K562 (cell line): ENCODE measurements at regions not wholly inside any gene's neighbourhood (a gene's known extent, or its start where the extent isn't known, plus 50 kb on each side); places are given as distances from the start of the nearest gene placed in this dataset.
A peak's percentile ranks its signal among the peaks of the same experiment; 100 is the strongest.

Experiments
- ATAC-seq: fragments of 200-7000 bp; cut with Tn5 transposase; 3 replicates; pipeline ENCODE4 v1.9.1; 2020; ENCODE audit warnings: moderate library complexity
- BruUV-seq: library from RNA; stranded (reverse); fragments of 400-500 nt; replicated peaks from 2 replicates; lab custom pipeline; 2021; lab: Mats Ljungman, UMichigan
- CTCF ChIA-PET: fragments of 300-600 bp; formaldehyde crosslinking; extraction: SDS; loops from one replicate; lab custom pipeline; 2021; ENCODE audit warnings: low intra/inter-chr PET ratio; lab: Yijun Ruan, JAX
- POLR2A ChIA-PET: fragments of 300-600, 350-650 bp; sonication (Branson Sonifier 250); formaldehyde crosslinking; extraction: SDS; loops from one replicate; lab custom pipeline; 2021; ENCODE audit warnings: antibody characterized with exemption, inconsistent platforms; lab: Yijun Ruan, JAX
- DNase-seq, 4 experiments: peaks; one replicate each; pipeline versions ENCODE4 v3.0.0 to v3.0.0-alpha.2; 2011 to 2018; ENCODE audit warnings: low spot score in 3 of 4, mixed read lengths in 3 of 4; ENCODE audit errors: extremely low read depth in 1 of 4
- FAIRE-seq: peaks from 2 replicates; lab custom pipeline; 2011; peaks lifted over from hg19 to GRCh38; lab: Jason Lieb, UNC
- H2AFZ ChIP-seq: 2 replicates; pipeline ENCODE4 v1.6.0; 2011; ENCODE audit warnings: low read depth, low read length, control low read depth, inconsistent platforms
- H3K27ac ChIP-seq: fragments of 200-600 bp; 3 replicates; pipeline ENCODE4 v1.8.0; 2011; ENCODE audit warnings: low read depth, mild to moderate bottlenecking, control low read depth, inconsistent platforms, low read length, moderate library complexity, mixed read lengths; ENCODE audit errors: extremely low read depth
- H3K27me3 ChIP-seq, 2 experiments: fragments of 300-600 bp in 1 of 2; 2 replicates in 1 of 2; 3 replicates in 1 of 2; pipeline versions ENCODE4 v1.6.0 to v1.8.0; 2011; ENCODE audit warnings: inconsistent platforms in 2 of 2, low read length in 2 of 2, mild to moderate bottlenecking in 1 of 2, mixed read lengths in 1 of 2, moderate library complexity in 1 of 2; ENCODE audit not compliant: control insufficient read depth in 2 of 2, insufficient read depth in 2 of 2
- H3K36me3 ChIP-seq: fragments of 300-600 bp; 3 replicates; pipeline ENCODE4 v1.8.0; 2011; ENCODE audit warnings: mild to moderate bottlenecking, low read length, inconsistent platforms; ENCODE audit not compliant: control insufficient read depth, insufficient read depth
- H3K4me1 ChIP-seq, 2 experiments: fragments of 200-600 bp in 1 of 2; replicated peaks in 1 of 2; 2 replicates in 1 of 2; 3 replicates in 1 of 2; pipeline versions ENCODE4 v1.5.1 to v1.8.0; 2011; ENCODE audit warnings: inconsistent platforms in 2 of 2, low read length in 2 of 2, mild to moderate bottlenecking in 1 of 2, mixed read lengths in 1 of 2, moderate library complexity in 1 of 2; ENCODE audit not compliant: control insufficient read depth in 2 of 2, insufficient read depth in 2 of 2
- H3K4me2 ChIP-seq: 2 replicates; pipeline ENCODE4 v1.6.1; 2011; ENCODE audit warnings: low read length, control low read depth, inconsistent platforms, mixed read lengths; ENCODE audit not compliant: insufficient read depth
- H3K4me3 ChIP-seq: fragments of 200-600 bp; sonication (generic), shearing (Covaris generic); 2 replicates; pipeline ENCODE4 v1.5.1; 2016; ENCODE audit warnings: control low read depth, inconsistent platforms
- H3K79me2 ChIP-seq: fragments of 200-600 bp; 3 replicates; pipeline ENCODE4 v1.8.0; 2011; ENCODE audit warnings: low read length, inconsistent platforms; ENCODE audit not compliant: control insufficient read depth, insufficient read depth
- H3K9ac ChIP-seq, 2 experiments: 2 replicates each; pipeline versions ENCODE4 v1.6.0 to v1.6.1; 2011; ENCODE audit warnings: low read depth in 2 of 2, low read length in 2 of 2, control low read depth in 1 of 2, inconsistent platforms in 1 of 2, mild to moderate bottlenecking in 1 of 2, mixed read lengths in 1 of 2; ENCODE audit not compliant: insufficient read depth in 1 of 2
- H3K9me1 ChIP-seq: one replicate; pipeline ENCODE4 v1.6.0; 2011; ENCODE audit warnings: inconsistent platforms, mild to moderate bottlenecking, low read length, moderate library complexity; ENCODE audit not compliant: control insufficient read depth, insufficient read depth
- H3K9me3 ChIP-seq: replicated peaks from 2 replicates; pipeline ENCODE4 v1.5.1; 2011; ENCODE audit warnings: low read depth, low read length, inconsistent platforms; ENCODE audit not compliant: control insufficient read depth, insufficient read depth
- H4K20me1 ChIP-seq: replicated peaks from 2 replicates; pipeline ENCODE4 v1.6.1; 2011; ENCODE audit warnings: low read length, inconsistent platforms, mixed read lengths; ENCODE audit not compliant: control insufficient read depth, insufficient read depth
- ATF1 ChIP-seq, 2 experiments: fragments of 450-650 bp in 1 of 2; IDR thresholded peaks; 2 replicates each; pipeline ENCODE4 v1.6.1; 2016; ENCODE audit warnings: missing compliant biosample characterization in 1 of 2, missing genetic modification characterization in 1 of 2
- BHLHE40 ChIP-seq: IDR thresholded peaks from 2 replicates; pipeline ENCODE4 v1.6.1; 2011; ENCODE audit warnings: low read length, improper control_type of control experiment
- ETV5 ChIP-seq: sonication (generic); formaldehyde crosslinking; IDR thresholded peaks from 2 replicates; pipeline ENCODE4 v1.4.0; 2020; ENCODE audit warnings: low read depth, mild to moderate bottlenecking, missing genetic modification reagents
- HMBOX1 ChIP-seq: sonication (generic); IDR thresholded peaks from 2 replicates; pipeline ENCODE4 v1.6.1; 2016
- HOXB6 ChIP-seq: fragments of 250-450 bp; sonication (Bioruptor Pico); IDR thresholded peaks from 2 replicates; pipeline ENCODE4 v1.5.1; 2022; ENCODE audit warnings: mild to moderate bottlenecking, borderline replicate concordance
- KAT2B ChIP-seq: IDR thresholded peaks from one replicate; pipeline ENCODE4 v1.6.1; 2012; ENCODE audit warnings: low read depth, mild to moderate bottlenecking, control low read depth, inconsistent platforms, low read length, moderate library complexity
- KLF1 ChIP-seq: fragments of 450-650 bp; IDR thresholded peaks from 2 replicates; pipeline ENCODE4 v1.6.1; 2016; ENCODE audit warnings: missing genetic modification characterization, missing compliant biosample characterization
- NFXL1 ChIP-seq: fragments of 450-650 bp; formaldehyde crosslinking; IDR thresholded peaks from 2 replicates; pipeline ENCODE4 v1.4.0; 2021; ENCODE audit warnings: mild to moderate bottlenecking
- PHF20 ChIP-seq: fragments of 450-650 bp; IDR thresholded peaks from 2 replicates; pipeline ENCODE4 v1.6.1; 2018; ENCODE audit not compliant: partially characterized antibody
- RBM25 ChIP-seq: fragments of 200-400 bp; formaldehyde crosslinking; IDR thresholded peaks from 2 replicates; pipeline ENCODE4 v1.6.1; 2018; ENCODE audit warnings: low read length, low read depth, moderate library complexity; ENCODE audit not compliant: severe bottlenecking
- SAFB ChIP-seq: fragments of 200-400 bp; formaldehyde crosslinking; IDR thresholded peaks from 2 replicates; pipeline ENCODE4 v1.6.1; 2017; ENCODE audit warnings: low read depth, low read length, borderline replicate concordance
- SRF ChIP-seq, 2 experiments: fragments of 250-450, 450-650 bp in 1 of 2; sonication (Bioruptor Pico) in 1 of 2; sonication (generic) in 1 of 2; formaldehyde crosslinking; IDR thresholded peaks; 2 replicates each; pipeline versions ENCODE4 v1.5.0 to v1.5.1; 2020 to 2022; ENCODE audit warnings: mild to moderate bottlenecking in 1 of 2, missing genetic modification reagents in 1 of 2
- STAG1 ChIP-seq: sonication (generic); formaldehyde crosslinking; IDR thresholded peaks from 2 replicates; pipeline ENCODE4 v1.5.0; 2020; ENCODE audit warnings: missing genetic modification reagents, borderline replicate concordance
- TCFL5 ChIP-seq: fragments of 250-450 bp; sonication (Bioruptor Pico); conservative IDR thresholded peaks from 2 replicates; pipeline ENCODE4 v1.6.1; 2021; ENCODE audit warnings: mild to moderate bottlenecking, moderate library complexity, matching md5 sums
- ZBTB33 ChIP-seq: sonication (generic); formaldehyde crosslinking; IDR thresholded peaks from 2 replicates; pipeline ENCODE4 v1.8.1; 2023; ENCODE audit warnings: mild to moderate bottlenecking, missing genetic modification reagents
- ZNF384 ChIP-seq: IDR thresholded peaks from 2 replicates; pipeline ENCODE4 v1.6.1; 2012; ENCODE audit warnings: low read depth, low read length, improper control_type of control experiment
- ZNF444 ChIP-seq: fragments of 250-450 bp; sonication (Bioruptor Pico); IDR thresholded peaks from 2 replicates; pipeline ENCODE4 v1.4.0; 2020; ENCODE audit warnings: mild to moderate bottlenecking, moderate library complexity
- ZNF584 ChIP-seq: fragments of 200-800 bp; sonication (Bioruptor generic); IDR thresholded peaks from 2 replicates; pipeline ENCODE4 v1.6.1; 2016; ENCODE audit warnings: low read depth, mild to moderate bottlenecking, missing genetic modification characterization, missing compliant biosample characterization
- WGBS: fragments of 100-300 bp; shearing (Covaris generic); methylation state at CpG from one replicate; pipeline ENCODE4 v1.1.6; 2016; ENCODE audit warnings: low coverage, mixed read lengths; ENCODE audit not compliant: insufficient coverage; ENCODE audit errors: missing lambda C conversion rate; 5-methylcytosine and 5-hydroxymethylcytosine counted together
- in situ Hi-C: fragments of 300-500 bp; cut with MboI; formaldehyde crosslinking; loops from 4 replicates; pipeline ENCODE4 v1.15.0; 2018; ENCODE audit warnings: inconsistent platforms, mixed read lengths
- intact Hi-C: fragments of 100-400 bp; cut with micrococcal nuclease; formaldehyde crosslinking; loops from 2 replicates; pipeline ENCODE4 v1.14.2; 2022
- TF ChIP-seq, protein P1 (sequence below): fragments of 250-450 bp; sonication (Bioruptor Pico); IDR thresholded peaks from 2 replicates; pipeline ENCODE4 v1.9.0; 2021; ENCODE audit warnings: mild to moderate bottlenecking
- TF ChIP-seq, protein P2 (sequence below): IDR thresholded peaks from 2 replicates; pipeline ENCODE4 v1.6.1; 2011; ENCODE audit not compliant: insufficient read length; ENCODE audit errors: extremely low read depth

DNA sequence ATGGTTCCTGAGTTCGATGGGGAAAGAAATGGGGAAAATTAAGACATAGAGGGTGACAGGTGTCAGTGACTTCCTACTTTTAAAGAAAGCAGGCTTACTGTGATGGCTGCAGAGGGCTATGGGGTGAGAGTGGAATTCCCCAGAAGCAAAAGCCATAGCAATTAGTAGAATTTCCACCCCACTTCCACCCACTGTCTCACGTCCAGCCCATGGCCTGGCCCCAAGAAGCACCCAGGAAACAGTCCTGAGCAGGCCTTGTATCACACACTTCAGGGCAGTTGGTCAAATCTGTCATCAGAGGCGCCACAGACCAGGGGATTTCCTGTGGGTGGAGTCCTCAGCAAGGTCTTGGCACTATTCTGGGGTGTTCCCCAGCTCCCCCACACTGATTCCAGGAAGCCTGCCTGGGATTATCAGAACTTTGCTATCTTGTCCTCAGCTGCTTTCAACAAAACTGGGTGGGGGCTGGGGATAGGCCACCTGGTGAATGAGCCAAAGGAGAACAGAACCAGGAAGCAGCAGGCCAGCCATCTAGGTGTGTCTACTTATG, 120.1 kb upstream of the CCND2 start:
- POLR2A ChIA-PET, result interaction anchor here (1.0 to 1.2 kb wide), 2 partner anchors 14 to 123 kb away, joined by 3 read pairs; no protein-coding TSS in a partner anchor
- no peaks in the 10 kb centered on the region for H4K20me1 ChIP-seq
- H3K36me3 ChIP-seq, result no peaks in the 10 kb centered on the region
- H3K4me1 ChIP-seq, result peaks cover 13 to 25% of the 10 kb centered on the region in 2 experiments; a peak in 3 of 5 replicates
- peak; percentile 98 for ATAC-seq
- H3K9me3 ChIP-seq, result no peaks in the 10 kb centered on the region
- peak overlapping the region; percentile 82 for H3K27ac ChIP-seq
- 13% methylated on average over 3 of the region's 3 CpGs for WGBS
- no TSS peak for BruUV-seq
- intact Hi-C loops, result loop anchor here (2.0 kb wide), 1 partner anchor 123 kb away; no protein-coding TSS in a partner anchor
- H3K9ac ChIP-seq, result peak overlapping the region in 1 of 2 experiments; percentile 49; a peak in 2 of 4 replicates
- FAIRE-seq, result peak; percentile 99
- in situ Hi-C loops, result no loop called here
- H3K9me1 ChIP-seq, result no peaks in the 10 kb centered on the region
- peak overlapping the region; percentile 85 for H2AFZ ChIP-seq
- H3K79me2 ChIP-seq, result no peaks in the 10 kb centered on the region
- H3K4me2 ChIP-seq, result peak overlapping the region; percentile 60
- H3K27me3 ChIP-seq, result no peaks in the 10 kb centered on the region
- peak; percentile 74 to 95 (median 78) for DNase-seq
- H3K4me3 ChIP-seq, result no peak overlapping the region
- CTCF ChIA-PET, result interaction anchor here (0.7 kb wide), 1 partner anchor 812 kb away, joined by 3 read pairs; no protein-coding TSS in a partner anchor
- TF ChIP-seq TCFL5 (CRISPR knock-in tag), result no peak
- no peak for TF ChIP-seq ZBTB33 (CRISPR knock-in tag)
- TF ChIP-seq, protein P1, sequence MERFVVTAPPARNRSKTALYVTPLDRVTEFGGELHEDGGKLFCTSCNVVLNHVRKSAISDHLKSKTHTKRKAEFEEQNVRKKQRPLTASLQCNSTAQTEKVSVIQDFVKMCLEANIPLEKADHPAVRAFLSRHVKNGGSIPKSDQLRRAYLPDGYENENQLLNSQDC (CRISPR knock-in tag), result no peak
- no peak for TF ChIP-seq ZNF444 (CRISPR knock-in tag)
- no peak for TF ChIP-seq SRF (CRISPR knock-in tag; IDR thresholded peaks at IDR 0.05)
- no peak for TF ChIP-seq HMBOX1
- TF ChIP-seq PHF20, result peak; percentile 43
- TF ChIP-seq ETV5 (CRISPR knock-in tag), result peak; percentile 90
- TF ChIP-seq HOXB6 (CRISPR knock-in tag), result no peak
- TF ChIP-seq STAG1 (CRISPR knock-in tag), result no peak
- TF ChIP-seq, protein P2, sequence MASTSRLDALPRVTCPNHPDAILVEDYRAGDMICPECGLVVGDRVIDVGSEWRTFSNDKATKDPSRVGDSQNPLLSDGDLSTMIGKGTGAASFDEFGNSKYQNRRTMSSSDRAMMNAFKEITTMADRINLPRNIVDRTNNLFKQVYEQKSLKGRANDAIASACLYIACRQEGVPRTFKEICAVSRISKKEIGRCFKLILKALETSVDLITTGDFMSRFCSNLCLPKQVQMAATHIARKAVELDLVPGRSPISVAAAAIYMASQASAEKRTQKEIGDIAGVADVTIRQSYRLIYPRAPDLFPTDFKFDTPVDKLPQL, result no peak
- TF ChIP-seq NFXL1 (CRISPR knock-in tag), result no peak
- peak; percentile 51; the same call in 1 of the 2 replicates for TF ChIP-seq BHLHE40
- no peak for TF ChIP-seq ZNF384
- no peak for TF ChIP-seq ATF1 (CRISPR knock-in tag; IDR thresholded peaks at IDR 0.05)
- TF ChIP-seq ATF1 (tag; IDR thresholded peaks at IDR 0.05), result peak; percentile 71
- TF ChIP-seq SAFB, result no peak
- no peak for TF ChIP-seq RBM25
- no peak for TF ChIP-seq KLF1 (tag)
- no peak for TF ChIP-seq KAT2B
- 0 out of 2 replicates have a peak, but pooled peaks have one; percentile 36 for TF ChIP-seq ZNF584 (CRISPR knock-in tag)
